ENCODE measurements at regions not wholly inside any gene's neighbourhood (a gene's known extent, or its start where the extent isn't known, plus 50 kb on each side); places are given as distances from the start of the nearest gene placed in this dataset.

GRCh38 chr3:194225988-194226663 lies 90.2 kb downstream of the HES1 start:
- peaks cover 3% of the 10 kb centered on the region for H3K36me3 Mint-ChIP-seq
- peaks cover 17% of the 10 kb centered on the region for H3K4me1 Mint-ChIP-seq
- peaks cover 62% of the 10 kb centered on the region for H3K27me3 Mint-ChIP-seq
- H3K9me3 Mint-ChIP-seq: peaks cover 4% of the 10 kb centered on the region
- no peak overlapping the region for H3K27ac Mint-ChIP-seq
- H3K4me3 Mint-ChIP-seq: no peak overlapping the region
- CTCF ChIA-PET: no interaction called here
- DNase-seq: no peak

DNA sequence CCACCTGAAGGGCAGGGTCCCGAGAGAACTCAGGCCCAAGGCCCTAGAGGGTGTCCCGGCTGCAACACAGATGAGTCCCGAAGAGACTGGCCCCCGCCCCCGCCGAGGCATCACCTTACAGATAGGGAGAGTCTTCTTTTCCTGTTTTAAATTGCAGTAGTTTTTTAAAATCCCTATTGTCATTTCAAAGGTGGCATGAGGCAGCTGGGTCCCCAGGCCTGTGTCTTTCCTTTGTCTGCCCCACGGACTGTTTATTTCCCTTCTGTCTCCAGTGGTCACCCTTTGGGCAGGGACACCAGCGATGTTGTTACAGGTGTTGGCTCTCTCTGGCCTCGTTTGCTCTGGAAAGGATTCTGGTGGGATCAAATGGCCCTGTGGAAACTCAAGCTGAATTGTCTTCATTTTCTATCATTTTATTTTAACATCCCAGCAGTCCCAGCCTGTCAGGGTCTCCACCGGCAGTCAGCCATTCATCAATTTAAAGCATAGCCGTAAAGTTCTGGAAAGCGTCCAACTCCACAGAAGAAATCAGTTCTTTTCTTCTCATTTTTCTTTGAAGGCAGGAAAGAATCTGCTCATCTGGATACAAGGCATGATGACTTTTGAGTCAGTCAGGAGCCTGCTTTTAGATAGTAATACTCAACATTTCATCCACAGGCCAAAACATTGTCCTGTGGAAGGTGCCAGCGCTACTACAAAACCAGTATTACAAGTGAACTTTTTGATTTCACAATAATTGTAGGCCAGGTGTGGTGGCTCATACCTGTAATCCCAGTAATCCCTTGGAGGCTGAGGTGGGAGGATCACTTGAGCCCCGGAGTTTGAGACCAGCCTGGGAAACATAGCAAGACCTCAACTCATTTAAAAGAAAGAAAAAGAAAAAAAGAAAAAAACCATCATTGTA lies 96.2 kb downstream of the HES1 start:
- Mint-ChIP-seq H3K9me3 (peaks cover 3% of the 10 kb centered on the region), H3K36me3 (no peaks in the 10 kb centered on the region), H3K27me3 (peaks cover 35% of the 10 kb centered on the region), H3K27ac (no peak overlapping the region), H3K4me1 (peaks cover 2% of the 10 kb centered on the region), H3K4me3 (no peak overlapping the region)
- CTCF ChIA-PET: no interaction called here
- no peak for DNase-seq

- DNase-seq: no peak
- Mint-ChIP-seq H3K4me3 (no peak overlapping the region), H3K27ac (no peak overlapping the region), H3K27me3 (peaks cover 36% of the 10 kb centered on the region), H3K36me3 (no peaks in the 10 kb centered on the region), H3K9me3 (peaks cover 5% of the 10 kb centered on the region), H3K4me1 (peaks cover 2% of the 10 kb centered on the region)
- CTCF ChIA-PET: no interaction called here
These were observed 97.2 kb downstream of the HES1 start for GRCh38 chr3:194233150-194233549.

- Mint-ChIP-seq H3K4me3 (no peak overlapping the region), H3K4me1 (no peaks in the 10 kb centered on the region), H3K36me3 (no peaks in the 10 kb centered on the region), H3K27ac (no peak overlapping the region), H3K9me3 (peaks cover 5% of the 10 kb centered on the region), H3K27me3 (peaks cover 36% of the 10 kb centered on the region)
- CTCF ChIA-PET: no interaction called here
- no peak for DNase-seq
These were observed 99.2 kb downstream of the HES1 start for GRCh38 chr3:194235160-194235559.

- no peak for DNase-seq
- no peak overlapping the region for H3K27ac Mint-ChIP-seq
- CTCF ChIA-PET: no interaction called here
- H3K9me3 Mint-ChIP-seq: peaks cover 5% of the 10 kb centered on the region
- H3K27me3 Mint-ChIP-seq: peaks cover 38% of the 10 kb centered on the region
- H3K4me1 Mint-ChIP-seq: no peaks in the 10 kb centered on the region
- H3K36me3 Mint-ChIP-seq: no peaks in the 10 kb centered on the region
- no peak overlapping the region for H3K4me3 Mint-ChIP-seq
These were observed 101.2 kb downstream of the HES1 start for GRCh38 chr3:194237110-194237509.

DNA sequence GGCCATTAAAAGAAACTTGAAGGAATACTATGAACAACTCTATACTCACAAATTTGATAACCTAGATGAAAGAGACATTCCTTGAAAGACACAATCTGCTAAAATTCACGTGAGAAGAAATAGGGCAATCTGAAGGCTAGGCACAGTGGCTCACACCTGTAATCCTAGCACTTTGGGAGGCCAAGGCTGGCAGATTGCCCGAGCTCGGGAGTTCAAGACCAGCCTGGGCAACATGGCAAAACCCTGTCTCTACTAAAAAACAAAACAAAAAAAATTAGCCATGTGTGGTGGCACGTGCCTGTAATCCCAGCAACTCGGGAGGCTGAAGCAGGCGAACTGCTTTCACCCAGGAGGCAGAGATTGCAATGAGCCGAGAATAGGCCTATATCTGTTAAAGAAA lies 104.8 kb downstream of the HES1 start:
- CTCF ChIA-PET: no interaction called here
- H3K27me3 Mint-ChIP-seq: peaks cover 42% of the 10 kb centered on the region
- DNase-seq: no peak

DNA sequence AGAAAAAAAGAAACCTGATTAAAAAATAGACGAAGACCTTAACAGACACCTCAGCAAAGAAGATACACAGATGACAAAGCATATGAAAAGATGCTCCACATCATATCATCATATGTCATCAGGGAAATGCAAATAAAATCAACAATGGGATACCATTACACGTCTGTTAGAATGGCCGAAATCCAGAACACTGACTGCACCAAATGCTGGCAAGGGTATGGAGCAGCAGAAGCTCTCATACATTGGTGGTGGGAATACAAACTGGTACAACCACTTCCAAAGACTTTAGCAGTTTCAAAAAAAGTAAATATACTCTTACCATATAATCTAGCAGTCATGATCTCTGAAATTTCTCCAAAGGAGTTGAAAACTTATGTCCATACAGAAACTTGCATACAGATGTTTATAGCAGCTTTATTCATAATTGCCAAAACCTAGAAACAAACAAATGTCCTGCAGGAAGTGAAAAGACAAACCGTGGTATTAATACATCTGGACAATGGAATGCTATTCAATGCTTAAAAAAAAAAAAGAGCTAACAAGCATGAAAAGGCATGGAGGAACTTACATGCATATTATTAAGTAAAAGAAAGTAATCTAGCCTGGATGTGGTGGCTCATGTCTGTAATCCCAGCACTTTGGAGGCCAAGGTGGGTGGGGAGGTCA lies 107.4 kb downstream of the HES1 start:
- H3K27ac Mint-ChIP-seq: no peak overlapping the region
- no peak for DNase-seq
- CTCF ChIA-PET: no interaction called here
- no peaks in the 10 kb centered on the region for H3K9me3 Mint-ChIP-seq
- no peak overlapping the region for H3K4me3 Mint-ChIP-seq
- peaks cover 24% of the 10 kb centered on the region for H3K27me3 Mint-ChIP-seq
- H3K4me1 Mint-ChIP-seq: no peaks in the 10 kb centered on the region
- H3K36me3 Mint-ChIP-seq: no peaks in the 10 kb centered on the region

More for the DNA sequence above, 104.8 kb downstream of the HES1 start:
- no peak overlapping the region for H3K27ac Mint-ChIP-seq
- H3K4me3 Mint-ChIP-seq: no peak overlapping the region
- no peaks in the 10 kb centered on the region for H3K36me3 Mint-ChIP-seq
- H3K9me3 Mint-ChIP-seq: peaks cover 5% of the 10 kb centered on the region
- H3K4me1 Mint-ChIP-seq: no peaks in the 10 kb centered on the region

- H3K4me3 Mint-ChIP-seq: no peak overlapping the region
- no peaks in the 10 kb centered on the region for H3K9me3 Mint-ChIP-seq
- no peak overlapping the region for H3K27ac Mint-ChIP-seq
- H3K36me3 Mint-ChIP-seq: no peaks in the 10 kb centered on the region
- CTCF ChIA-PET: no interaction called here
- no peaks in the 10 kb centered on the region for H3K4me1 Mint-ChIP-seq
- DNase-seq: no peak
- H3K27me3 Mint-ChIP-seq: peaks cover 28% of the 10 kb centered on the region
These were observed 107.0 kb downstream of the CPN2 start for GRCh38 chr3:194244167-194244566.

DNA sequence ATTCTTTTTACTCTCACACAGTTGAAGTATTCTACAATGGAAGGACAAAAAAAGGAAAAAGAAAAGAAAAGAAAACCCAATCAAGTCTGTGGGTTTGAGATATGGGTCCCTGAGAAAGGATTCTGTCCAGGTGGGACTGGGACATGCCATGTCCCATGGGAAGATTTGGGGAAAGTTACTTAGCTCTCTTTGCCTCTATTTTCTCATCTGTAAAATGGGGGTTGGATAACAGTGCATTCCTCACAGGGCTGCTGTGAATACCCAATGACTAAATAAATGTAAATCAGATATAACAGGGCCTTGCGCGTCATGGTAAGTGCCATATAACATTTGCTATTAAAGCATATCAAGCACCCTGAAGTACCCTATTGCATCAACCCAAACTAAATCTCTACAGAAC lies 105.7 kb downstream of the CPN2 start:
- peaks cover 36% of the 10 kb centered on the region for H3K27me3 Mint-ChIP-seq
- DNase-seq: no peak
- H3K27ac Mint-ChIP-seq: no peak overlapping the region
- no peak overlapping the region for H3K4me3 Mint-ChIP-seq
- CTCF ChIA-PET: no interaction called here
- no peaks in the 10 kb centered on the region for H3K4me1 Mint-ChIP-seq
- no peaks in the 10 kb centered on the region for H3K36me3 Mint-ChIP-seq
- H3K9me3 Mint-ChIP-seq: no peaks in the 10 kb centered on the region

- CTCF ChIA-PET: no interaction called here
These were observed 105.1 kb downstream of the CPN2 start for GRCh38 chr3:194245975-194246561.

GRCh38 chr3:194246709-194247349 lies 104.3 kb downstream of the CPN2 start:
- H3K4me3 Mint-ChIP-seq: no peak overlapping the region
- no peaks in the 10 kb centered on the region for H3K4me1 Mint-ChIP-seq
- no peaks in the 10 kb centered on the region for H3K9me3 Mint-ChIP-seq
- H3K27me3 Mint-ChIP-seq: peaks cover 33% of the 10 kb centered on the region
- H3K27ac Mint-ChIP-seq: no peak overlapping the region
- no peaks in the 10 kb centered on the region for H3K36me3 Mint-ChIP-seq
- DNase-seq: no peak
- CTCF ChIA-PET: no interaction called here

More at GRCh38 chr3:194245975-194246561, 105.1 kb downstream of the CPN2 start:
- no peak overlapping the region for H3K27ac Mint-ChIP-seq
- H3K27me3 Mint-ChIP-seq: peaks cover 31% of the 10 kb centered on the region
- no peaks in the 10 kb centered on the region for H3K4me1 Mint-ChIP-seq
- no peaks in the 10 kb centered on the region for H3K36me3 Mint-ChIP-seq
- DNase-seq: no peak
- H3K9me3 Mint-ChIP-seq: no peaks in the 10 kb centered on the region
- H3K4me3 Mint-ChIP-seq: no peak overlapping the region

DNA sequence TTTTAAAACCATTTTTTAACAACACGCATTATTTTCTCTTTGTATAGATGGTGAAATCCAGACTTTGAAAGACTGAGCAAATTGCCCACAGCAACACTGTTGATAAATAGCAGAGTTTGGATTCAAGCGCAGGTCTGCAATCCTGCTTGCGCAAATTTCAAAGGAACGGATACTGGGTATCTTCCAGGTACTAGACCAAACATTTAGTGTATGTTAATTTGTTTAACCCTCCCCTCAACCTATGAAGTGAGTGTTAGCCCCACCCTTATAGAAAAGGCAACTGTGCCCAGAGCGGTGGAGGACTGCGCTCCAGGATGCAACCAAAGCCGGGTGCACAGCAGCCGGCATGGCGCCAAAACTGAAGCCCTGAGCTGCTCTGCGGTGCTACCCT lies 103.8 kb downstream of the CPN2 start:
- no peak overlapping the region for H3K4me3 Mint-ChIP-seq
- no peak for DNase-seq
- peaks cover 2% of the 10 kb centered on the region for H3K4me1 Mint-ChIP-seq
- H3K9me3 Mint-ChIP-seq: no peaks in the 10 kb centered on the region
- no peaks in the 10 kb centered on the region for H3K36me3 Mint-ChIP-seq
- CTCF ChIA-PET: no interaction called here
- no peak overlapping the region for H3K27ac Mint-ChIP-seq
- H3K27me3 Mint-ChIP-seq: peaks cover 34% of the 10 kb centered on the region

GRCh38 chr3:194249323-194250097 lies 101.6 kb downstream of the CPN2 start:
- CTCF ChIA-PET: no interaction called here
- DNase-seq: no peak
- no peak overlapping the region for H3K4me3 Mint-ChIP-seq
- H3K4me1 Mint-ChIP-seq: peaks cover 22% of the 10 kb centered on the region
- no peaks in the 10 kb centered on the region for H3K9me3 Mint-ChIP-seq
- H3K27ac Mint-ChIP-seq: no peak overlapping the region
- no peaks in the 10 kb centered on the region for H3K36me3 Mint-ChIP-seq
- peaks cover 20% of the 10 kb centered on the region for H3K27me3 Mint-ChIP-seq

All from activated naive CD4-positive, alpha-beta T cell treated with anti-CD3 and anti-CD28 coated beads, Interleukin-2, amount 10 ng/mL, durations not matched to agents 7 days and 5 days (primary cell).